ENCODE measurements at regions not wholly inside any gene's neighbourhood (a gene's known extent, or its start where the extent isn't known, plus 50 kb on each side); places are given as distances from the start of the nearest gene placed in this dataset.

DNA sequence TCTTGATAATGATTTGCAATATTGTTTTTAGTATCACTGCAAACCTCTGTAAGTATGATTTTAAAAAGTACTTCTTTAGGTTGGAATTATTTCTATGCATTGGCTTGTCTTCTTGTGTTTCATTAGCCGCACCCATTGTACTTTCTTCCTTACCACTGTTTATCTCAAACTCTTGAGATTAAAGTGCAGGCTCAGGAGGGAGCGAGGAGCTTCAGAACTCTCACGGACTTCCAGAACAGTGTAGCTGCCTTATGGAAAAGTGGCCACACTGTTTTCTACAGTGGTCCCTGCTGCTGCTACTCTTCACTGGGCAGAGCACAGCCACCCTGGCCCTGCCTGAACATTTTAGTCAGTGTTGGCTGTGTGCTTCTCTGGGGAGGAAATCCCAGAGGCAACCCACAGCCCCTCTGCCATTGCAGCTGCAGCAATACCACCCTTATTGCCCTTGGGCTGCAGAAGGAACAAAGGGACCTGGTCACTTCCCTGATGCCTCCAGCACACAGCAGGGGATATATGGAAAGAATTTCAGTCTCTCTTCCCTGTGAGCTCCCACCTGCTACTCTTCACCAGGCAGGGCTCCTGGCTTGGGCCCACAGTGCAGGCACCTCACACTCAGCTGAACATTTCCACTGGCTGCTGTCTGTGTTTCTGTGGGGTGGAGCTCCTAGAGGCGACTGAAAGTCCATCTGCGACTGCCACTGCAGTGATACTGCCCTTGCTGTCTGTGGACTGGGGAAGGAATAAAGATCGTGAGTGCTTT, 91.7 kb upstream of the MAP3K4 start:
- TF ChIP-seq POLR2A (IDR thresholded peaks at IDR 0.05; ENCODE audit: extremely low read depth, insufficient read length), result no peak
- TF ChIP-seq, protein P1, sequence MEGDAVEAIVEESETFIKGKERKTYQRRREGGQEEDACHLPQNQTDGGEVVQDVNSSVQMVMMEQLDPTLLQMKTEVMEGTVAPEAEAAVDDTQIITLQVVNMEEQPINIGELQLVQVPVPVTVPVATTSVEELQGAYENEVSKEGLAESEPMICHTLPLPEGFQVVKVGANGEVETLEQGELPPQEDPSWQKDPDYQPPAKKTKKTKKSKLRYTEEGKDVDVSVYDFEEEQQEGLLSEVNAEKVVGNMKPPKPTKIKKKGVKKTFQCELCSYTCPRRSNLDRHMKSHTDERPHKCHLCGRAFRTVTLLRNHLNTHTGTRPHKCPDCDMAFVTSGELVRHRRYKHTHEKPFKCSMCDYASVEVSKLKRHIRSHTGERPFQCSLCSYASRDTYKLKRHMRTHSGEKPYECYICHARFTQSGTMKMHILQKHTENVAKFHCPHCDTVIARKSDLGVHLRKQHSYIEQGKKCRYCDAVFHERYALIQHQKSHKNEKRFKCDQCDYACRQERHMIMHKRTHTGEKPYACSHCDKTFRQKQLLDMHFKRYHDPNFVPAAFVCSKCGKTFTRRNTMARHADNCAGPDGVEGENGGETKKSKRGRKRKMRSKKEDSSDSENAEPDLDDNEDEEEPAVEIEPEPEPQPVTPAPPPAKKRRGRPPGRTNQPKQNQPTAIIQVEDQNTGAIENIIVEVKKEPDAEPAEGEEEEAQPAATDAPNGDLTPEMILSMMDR (IDR thresholded peaks at IDR 0.05; ENCODE audit: low read depth, low read length), result no peak
- TF ChIP-seq, protein P2, sequence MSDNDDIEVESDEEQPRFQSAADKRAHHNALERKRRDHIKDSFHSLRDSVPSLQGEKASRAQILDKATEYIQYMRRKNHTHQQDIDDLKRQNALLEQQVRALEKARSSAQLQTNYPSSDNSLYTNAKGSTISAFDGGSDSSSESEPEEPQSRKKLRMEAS (IDR thresholded peaks at IDR 0.05; ENCODE audit: low read depth, low read length), result no peak
- no peak for TF ChIP-seq MYC (IDR thresholded peaks at IDR 0.05; ENCODE audit: low read depth, low read length)
- no peak overlapping the region for H3K4me3 ChIP-seq (ENCODE audit: low read depth, low read length)
- DNase-seq (ENCODE audit: low read depth), result no peak

DNA sequence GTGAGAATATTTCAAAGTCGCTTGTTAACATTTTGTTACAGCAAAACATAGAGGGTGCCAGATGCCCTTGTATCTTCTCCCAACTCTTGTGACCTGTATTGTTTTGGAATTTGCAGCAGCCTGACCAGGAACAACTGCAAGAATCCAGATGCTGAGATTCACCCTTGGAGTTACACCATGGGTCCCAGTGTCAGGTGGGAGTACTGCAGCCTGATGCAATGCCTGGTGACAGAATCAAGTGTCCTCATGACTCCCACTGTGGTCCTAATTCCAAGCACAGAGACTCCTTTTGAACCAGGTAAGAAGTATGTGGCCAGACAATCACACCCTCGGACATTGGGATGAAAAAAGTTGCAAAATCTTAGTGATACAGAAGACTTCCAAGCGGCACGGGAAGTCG, 79.6 kb upstream of the MAP3K4 start:
- no peak overlapping the region for H3K4me3 ChIP-seq (ENCODE audit: low read depth, low read length)
- DNase-seq (ENCODE audit: low read depth), result no peak
- TF ChIP-seq, protein P1 (IDR thresholded peaks at IDR 0.05; ENCODE audit: low read depth, low read length), result no peak
- TF ChIP-seq, protein P2 (IDR thresholded peaks at IDR 0.05; ENCODE audit: low read depth, low read length), result no peak
- TF ChIP-seq MYC (IDR thresholded peaks at IDR 0.05; ENCODE audit: low read depth, low read length), result no peak
- TF ChIP-seq POLR2A (IDR thresholded peaks at IDR 0.05; ENCODE audit: extremely low read depth, insufficient read length), result no peak

DNA sequence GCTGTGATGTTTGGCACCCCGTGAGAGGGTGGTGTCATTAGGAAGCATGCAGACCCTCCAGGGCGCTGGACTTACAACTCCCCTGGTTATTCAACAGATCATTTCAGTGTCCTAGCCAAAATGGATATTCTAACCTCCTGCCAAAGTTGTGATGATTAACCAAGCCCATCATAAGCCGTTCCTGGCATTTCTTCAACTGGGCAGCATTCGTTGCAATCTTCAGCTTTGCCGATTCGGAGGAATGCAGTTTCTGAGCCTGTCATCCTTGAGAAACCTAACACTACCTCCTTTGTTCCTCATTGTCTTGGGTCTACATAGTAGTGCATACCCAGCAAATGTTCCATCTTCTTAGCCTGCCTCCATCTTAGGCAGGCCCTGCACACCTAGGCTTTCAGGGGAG, 79.2 kb upstream of the MAP3K4 start:
- TF ChIP-seq POLR2A (IDR thresholded peaks at IDR 0.05; ENCODE audit: extremely low read depth, insufficient read length) (no peak), MYC (IDR thresholded peaks at IDR 0.05; ENCODE audit: low read depth, low read length) (no peak)
- TF ChIP-seq, protein P1 (IDR thresholded peaks at IDR 0.05; ENCODE audit: low read depth, low read length), result no peak
- TF ChIP-seq, protein P2 (IDR thresholded peaks at IDR 0.05; ENCODE audit: low read depth, low read length), result no peak
- no peak for DNase-seq (ENCODE audit: low read depth)
- H3K4me3 ChIP-seq (ENCODE audit: low read depth, low read length), result no peak overlapping the region

DNA sequence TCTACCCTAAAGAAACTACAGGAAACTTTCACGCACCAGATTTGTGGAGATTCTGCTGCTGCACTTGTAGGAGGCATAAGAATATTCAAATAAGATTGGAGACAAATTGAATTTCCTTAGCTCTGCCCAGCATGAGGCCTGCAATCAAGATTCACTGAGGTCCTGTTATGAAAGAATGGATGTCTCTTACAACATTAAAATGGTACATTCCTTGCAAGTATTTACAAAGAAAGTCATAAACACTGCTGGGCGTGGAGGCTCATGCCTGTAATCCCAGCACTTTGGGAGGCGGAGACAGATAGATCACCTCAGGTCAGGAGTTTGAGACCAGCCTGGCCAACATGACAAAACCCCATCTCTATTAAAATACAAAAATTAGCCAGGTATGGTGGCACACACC, 74.0 kb upstream of the MAP3K4 start:
- no peak for DNase-seq (ENCODE audit: low read depth)
- TF ChIP-seq POLR2A (IDR thresholded peaks at IDR 0.05; ENCODE audit: extremely low read depth, insufficient read length), result no peak
- TF ChIP-seq, protein P1 (IDR thresholded peaks at IDR 0.05; ENCODE audit: low read depth, low read length), result no peak
- TF ChIP-seq MYC (IDR thresholded peaks at IDR 0.05; ENCODE audit: low read depth, low read length), result no peak
- TF ChIP-seq, protein P2 (IDR thresholded peaks at IDR 0.05; ENCODE audit: low read depth, low read length), result no peak
- no peak overlapping the region for H3K4me3 ChIP-seq (ENCODE audit: low read depth, low read length)

DNA sequence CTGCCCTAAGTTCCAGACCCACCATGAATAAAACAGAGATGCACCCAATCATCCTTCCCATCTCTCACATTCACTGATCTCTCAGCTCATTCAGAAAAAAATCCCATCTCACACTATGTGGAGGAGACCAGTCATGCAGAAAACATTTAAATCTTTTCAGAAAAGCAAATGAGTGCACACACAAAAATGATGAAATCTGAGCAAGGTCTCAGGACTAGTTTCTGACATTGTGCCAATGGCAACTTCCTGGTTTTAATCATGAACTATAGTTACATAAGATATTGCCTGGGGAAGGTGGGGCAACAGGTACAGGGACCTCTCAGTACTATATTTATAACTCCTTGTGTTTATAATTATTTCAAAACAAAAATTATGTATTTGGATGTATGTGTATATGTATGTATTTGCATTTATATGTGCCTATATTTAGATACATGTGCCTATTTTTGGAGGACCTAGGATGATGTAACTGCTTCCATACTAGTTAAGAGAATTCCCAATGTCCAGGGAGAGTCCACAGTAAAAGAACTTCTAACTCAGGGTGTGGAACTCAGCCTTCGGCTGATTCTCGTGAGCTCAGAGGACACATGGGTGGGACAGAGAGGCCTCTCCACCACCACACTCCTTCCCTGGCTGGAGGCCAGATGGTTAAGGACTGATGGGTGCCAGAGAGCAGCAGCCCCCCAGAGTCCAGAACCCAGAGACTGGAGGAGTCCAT, 71.7 kb upstream of the MAP3K4 start:
- H3K4me3 ChIP-seq (ENCODE audit: low read depth, low read length), result no peak overlapping the region
- TF ChIP-seq, protein P2 (IDR thresholded peaks at IDR 0.05; ENCODE audit: low read depth, low read length), result no peak
- TF ChIP-seq, protein P1 (IDR thresholded peaks at IDR 0.05; ENCODE audit: low read depth, low read length), result no peak
- TF ChIP-seq MYC (IDR thresholded peaks at IDR 0.05; ENCODE audit: low read depth, low read length) (no peak), POLR2A (IDR thresholded peaks at IDR 0.05; ENCODE audit: extremely low read depth, insufficient read length) (no peak)
- DNase-seq (ENCODE audit: low read depth), result no peak
